Right hindlimb (tissue), 1 donor: ENCODE measurements at regions not wholly inside any gene's neighbourhood (a gene's known extent, or its start where the extent isn't known, plus 50 kb on each side); places are given as distances from the start of the nearest gene placed in this dataset.

Experiments
- DNase-seq: peaks from one replicate; pipeline ENCODE4 v3.0.0-alpha.2; 2018

GRCh38 chr12:41881891-41882805 is 262.5 kb downstream of the GXYLT1 start:
- no peak for DNase-seq

- no peak for DNase-seq
Observed at GRCh38 chr12:41869432-41869831, 275.2 kb downstream of the GXYLT1 start.

- no peak for DNase-seq
Observed at GRCh38 chr12:41866878-41867430, 277.7 kb downstream of the GXYLT1 start.

- no peak for DNase-seq
Observed at GRCh38 chr12:41856228-41856627, 288.4 kb downstream of the GXYLT1 start.

- DNase-seq = no peak
Observed at GRCh38 chr12:41850046-41850445, 294.6 kb downstream of the GXYLT1 start.

- DNase-seq = no peak
Observed at GRCh38 chr12:41846718-41847117, 298.0 kb downstream of the GXYLT1 start.

- DNase-seq = no peak
Observed at GRCh38 chr12:41836416-41836815, 308.3 kb downstream of the GXYLT1 start.

- no peak for DNase-seq
Observed at GRCh38 chr12:41835556-41835955, 309.1 kb downstream of the GXYLT1 start.

- DNase-seq = no peak
Observed at GRCh38 chr12:41819948-41820347, 324.7 kb downstream of the GXYLT1 start.

GRCh38 chr12:41804026-41804425 is 340.6 kb downstream of the GXYLT1 start:
- no peak for DNase-seq

GRCh38 chr12:41802803-41803202 is 341.9 kb downstream of the GXYLT1 start:
- DNase-seq = no peak

GRCh38 chr12:41801261-41801660 is 343.4 kb downstream of the GXYLT1 start:
- no peak for DNase-seq

GRCh38 chr12:41799671-41800070 is 345.0 kb downstream of the GXYLT1 start:
- DNase-seq = no peak

- no peak for DNase-seq
Observed at GRCh38 chr12:41795910-41796309, 348.8 kb downstream of the GXYLT1 start.

GRCh38 chr12:41795051-41795600 is 349.5 kb downstream of the GXYLT1 start:
- peak; percentile 34 for DNase-seq

GRCh38 chr12:41794336-41794735 is 350.3 kb downstream of the GXYLT1 start:
- DNase-seq = no peak

GRCh38 chr12:41784957-41785356 is 359.7 kb downstream of the GXYLT1 start:
- DNase-seq = no peak

- DNase-seq = no peak
Observed at GRCh38 chr12:41778934-41779333, 365.7 kb downstream of the GXYLT1 start.

- DNase-seq = no peak
Observed at GRCh38 chr12:41777064-41777790, 367.4 kb downstream of the GXYLT1 start.

- DNase-seq = no peak
Observed at GRCh38 chr12:41772478-41772877, 372.2 kb downstream of the GXYLT1 start.

- DNase-seq = no peak
Observed at GRCh38 chr12:41769810-41770209, 374.9 kb downstream of the GXYLT1 start.

- no peak for DNase-seq
Observed at GRCh38 chr12:41768456-41768855, 376.2 kb downstream of the GXYLT1 start.

- no peak for DNase-seq
Observed at GRCh38 chr12:41762691-41763090, 382.0 kb downstream of the GXYLT1 start.
